HepG2 (cell line): ENCODE measurements at regions not wholly inside any gene's neighbourhood (a gene's known extent, or its start where the extent isn't known, plus 50 kb on each side); places are given as distances from the start of the nearest gene placed in this dataset.

ENCODE experiments used
- CHD2 ChIP-seq: IDR thresholded peaks from 2 replicates; pipeline ENCODE4 v1.6.1; 2011; ENCODE audit warnings: low read depth, low read length, improper control_type of control experiment
- ESRRA ChIP-seq: sonication (generic); formaldehyde crosslinking; IDR thresholded peaks from 2 replicates; pipeline ENCODE4 v1.5.1; 2020; ENCODE audit warnings: mild to moderate bottlenecking, low read depth, missing genetic modification reagents
- ETV5 ChIP-seq: IDR thresholded peaks from 2 replicates; pipeline ENCODE4 v1.6.1; 2018; ENCODE audit warnings: missing biosample characterization, missing genetic modification reagents, inconsistent platforms, borderline replicate concordance
- GABPB1 ChIP-seq: IDR thresholded peaks from 2 replicates; pipeline ENCODE4 v1.6.1; 2016; ENCODE audit warnings: mild to moderate bottlenecking, missing genetic modification reagents, moderate library complexity, missing compliant biosample characterization
- GPN1 ChIP-seq: sonication (generic); formaldehyde crosslinking; IDR thresholded peaks from 2 replicates; pipeline ENCODE4 v1.5.1; 2020; ENCODE audit warnings: missing genetic modification reagents, borderline replicate concordance
- HES4 ChIP-seq: sonication (generic); formaldehyde crosslinking; IDR thresholded peaks from 2 replicates; pipeline ENCODE4 v1.9.0; 2021; ENCODE audit warnings: mild to moderate bottlenecking, missing genetic modification reagents, borderline replicate concordance
- MAF1 ChIP-seq: sonication (generic); formaldehyde crosslinking; IDR thresholded peaks from 2 replicates; pipeline ENCODE4 v1.5.0; 2020; ENCODE audit warnings: missing genetic modification reagents, borderline replicate concordance
- ONECUT2 ChIP-seq: sonication (generic); formaldehyde crosslinking; IDR thresholded peaks from 2 replicates; pipeline ENCODE4 v1.4.0; 2020; ENCODE audit warnings: missing genetic modification reagents
- PAX8 ChIP-seq: sonication (generic); formaldehyde crosslinking; IDR thresholded peaks from 2 replicates; pipeline ENCODE4 v1.8.0; 2022; ENCODE audit warnings: mild to moderate bottlenecking, missing genetic modification reagents, borderline replicate concordance
- TBX3 ChIP-seq: fragments of 450-650 bp; IDR thresholded peaks from 2 replicates; pipeline ENCODE4 v1.6.1; 2017; ENCODE audit warnings: antibody characterized with exemption, mild to moderate bottlenecking, inconsistent platforms, borderline replicate concordance
- U2AF1 ChIP-seq: fragments of 200-400 bp; formaldehyde crosslinking; optimal IDR thresholded peaks from 2 replicates; pipeline ENCODE3; 2017; ENCODE audit warnings: mild to moderate bottlenecking, low read depth, low read length
- YEATS2 ChIP-seq: sonication (generic); formaldehyde crosslinking; IDR thresholded peaks from 2 replicates; pipeline ENCODE4 v1.4.0; 2020; ENCODE audit warnings: missing genetic modification reagents, borderline replicate concordance
- ZBTB3 ChIP-seq: sonication (generic); formaldehyde crosslinking; IDR thresholded peaks from 2 replicates; pipeline ENCODE4 v1.4.0; 2020; ENCODE audit warnings: low read depth, mild to moderate bottlenecking, moderate library complexity, missing genetic modification reagents, borderline replicate concordance
- ZNF556 ChIP-seq: sonication (generic); formaldehyde crosslinking; IDR thresholded peaks from 2 replicates; pipeline ENCODE4 v1.4.0; 2020; ENCODE audit warnings: mild to moderate bottlenecking, missing genetic modification reagents, borderline replicate concordance
- ZNF615 ChIP-seq: sonication (generic); formaldehyde crosslinking; IDR thresholded peaks from 2 replicates; pipeline ENCODE4 v1.5.0; 2020; ENCODE audit warnings: mild to moderate bottlenecking, missing genetic modification reagents, borderline replicate concordance
- ZNF672 ChIP-seq: sonication (generic); formaldehyde crosslinking; IDR thresholded peaks from 2 replicates; pipeline ENCODE4 v1.8.1; 2022; ENCODE audit warnings: missing genetic modification reagents
- ZNF775 ChIP-seq: sonication (generic); formaldehyde crosslinking; IDR thresholded peaks from 2 replicates; pipeline ENCODE4 v1.4.0; 2020; ENCODE audit warnings: missing genetic modification reagents, mild to moderate bottlenecking, moderate library complexity, borderline replicate concordance
- TF ChIP-seq, protein P1 (sequence below), 2 experiments: sonication (generic) in 1 of 2; formaldehyde crosslinking in 1 of 2; IDR thresholded peaks; 2 replicates each; pipeline versions ENCODE4 v1.4.0 to v1.6.1; 2016 to 2020; ENCODE audit warnings: borderline replicate concordance in 1 of 2, low read depth in 1 of 2, mild to moderate bottlenecking in 1 of 2, missing genetic modification reagents in 1 of 2
- TF ChIP-seq, protein P2 (sequence below): sonication (generic); formaldehyde crosslinking; IDR thresholded peaks from 2 replicates; pipeline ENCODE4 v1.5.1; 2020; ENCODE audit warnings: mild to moderate bottlenecking, missing genetic modification reagents, borderline replicate concordance
- TF ChIP-seq, protein P3 (sequence below): sonication (generic); formaldehyde crosslinking; IDR thresholded peaks from 2 replicates; pipeline ENCODE4 v1.5.1; 2020; ENCODE audit warnings: mild to moderate bottlenecking, moderate library complexity, missing genetic modification reagents

DNA sequence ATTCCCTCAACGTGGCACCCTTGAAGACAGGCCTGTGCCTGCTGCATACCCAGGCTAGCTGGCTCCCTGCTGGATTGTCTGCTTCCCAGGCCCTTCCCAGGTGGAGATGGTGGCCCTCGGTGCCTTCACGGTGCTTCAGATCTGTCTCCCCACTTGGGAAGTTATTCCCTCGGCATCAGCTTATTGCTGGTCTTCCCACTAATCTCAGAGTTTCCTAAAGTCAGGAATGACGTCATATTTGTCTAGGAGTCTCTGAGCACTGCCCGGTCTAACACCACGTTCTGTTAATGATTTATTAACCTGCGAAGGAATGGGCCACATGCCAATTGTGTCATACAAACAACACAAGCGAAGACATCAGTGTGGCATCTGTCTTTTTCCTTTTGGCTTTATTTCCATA lies 269.8 kb upstream of the ID2 start (continued):
- TF ChIP-seq MAF1 (CRISPR knock-in tag), result no peak
- no peak for TF ChIP-seq TBX3
- no peak for TF ChIP-seq ZBTB3 (CRISPR knock-in tag)
- no peak for TF ChIP-seq ZNF556
- TF ChIP-seq ZNF615 (CRISPR knock-in tag), result no peak
- no peak for TF ChIP-seq CHD2
- TF ChIP-seq ONECUT2 (CRISPR knock-in tag), result no peak
- no peak for TF ChIP-seq PAX8 (CRISPR knock-in tag)
- peak; percentile 58; the same call in 1 of the 2 replicates for TF ChIP-seq YEATS2 (CRISPR knock-in tag)
- TF ChIP-seq, protein P1, sequence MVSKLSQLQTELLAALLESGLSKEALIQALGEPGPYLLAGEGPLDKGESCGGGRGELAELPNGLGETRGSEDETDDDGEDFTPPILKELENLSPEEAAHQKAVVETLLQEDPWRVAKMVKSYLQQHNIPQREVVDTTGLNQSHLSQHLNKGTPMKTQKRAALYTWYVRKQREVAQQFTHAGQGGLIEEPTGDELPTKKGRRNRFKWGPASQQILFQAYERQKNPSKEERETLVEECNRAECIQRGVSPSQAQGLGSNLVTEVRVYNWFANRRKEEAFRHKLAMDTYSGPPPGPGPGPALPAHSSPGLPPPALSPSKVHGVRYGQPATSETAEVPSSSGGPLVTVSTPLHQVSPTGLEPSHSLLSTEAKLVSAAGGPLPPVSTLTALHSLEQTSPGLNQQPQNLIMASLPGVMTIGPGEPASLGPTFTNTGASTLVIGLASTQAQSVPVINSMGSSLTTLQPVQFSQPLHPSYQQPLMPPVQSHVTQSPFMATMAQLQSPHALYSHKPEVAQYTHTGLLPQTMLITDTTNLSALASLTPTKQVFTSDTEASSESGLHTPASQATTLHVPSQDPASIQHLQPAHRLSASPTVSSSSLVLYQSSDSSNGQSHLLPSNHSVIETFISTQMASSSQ (IDR thresholded peaks at IDR 0.05; ENCODE audit: low read depth), result peak; percentile 95
- TF ChIP-seq, protein P1 (CRISPR knock-in tag; IDR thresholded peaks at IDR 0.05; ENCODE audit: borderline replicate concordance), result peak; percentile 95
- no peak for TF ChIP-seq U2AF1
- TF ChIP-seq, protein P2, sequence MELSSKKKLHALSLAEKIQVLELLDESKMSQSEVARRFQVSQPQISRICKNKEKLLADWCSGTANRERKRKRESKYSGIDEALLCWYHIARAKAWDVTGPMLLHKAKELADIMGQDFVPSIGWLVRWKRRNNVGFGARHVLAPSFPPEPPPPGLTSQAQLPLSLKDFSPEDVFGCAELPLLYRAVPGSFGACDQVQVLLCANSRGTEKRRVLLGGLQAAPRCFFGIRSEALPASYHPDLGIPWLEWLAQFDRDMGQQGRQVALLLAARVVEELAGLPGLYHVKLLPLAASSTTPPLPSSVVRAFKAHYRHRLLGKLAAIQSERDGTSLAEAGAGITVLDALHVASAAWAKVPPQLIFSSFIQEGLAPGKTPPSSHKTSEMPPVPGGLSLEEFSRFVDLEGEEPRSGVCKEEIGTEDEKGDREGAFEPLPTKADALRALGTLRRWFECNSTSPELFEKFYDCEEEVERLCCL (CRISPR knock-in tag), result no peak
- no peak for TF ChIP-seq ZNF672 (CRISPR knock-in tag)
- TF ChIP-seq, protein P3, sequence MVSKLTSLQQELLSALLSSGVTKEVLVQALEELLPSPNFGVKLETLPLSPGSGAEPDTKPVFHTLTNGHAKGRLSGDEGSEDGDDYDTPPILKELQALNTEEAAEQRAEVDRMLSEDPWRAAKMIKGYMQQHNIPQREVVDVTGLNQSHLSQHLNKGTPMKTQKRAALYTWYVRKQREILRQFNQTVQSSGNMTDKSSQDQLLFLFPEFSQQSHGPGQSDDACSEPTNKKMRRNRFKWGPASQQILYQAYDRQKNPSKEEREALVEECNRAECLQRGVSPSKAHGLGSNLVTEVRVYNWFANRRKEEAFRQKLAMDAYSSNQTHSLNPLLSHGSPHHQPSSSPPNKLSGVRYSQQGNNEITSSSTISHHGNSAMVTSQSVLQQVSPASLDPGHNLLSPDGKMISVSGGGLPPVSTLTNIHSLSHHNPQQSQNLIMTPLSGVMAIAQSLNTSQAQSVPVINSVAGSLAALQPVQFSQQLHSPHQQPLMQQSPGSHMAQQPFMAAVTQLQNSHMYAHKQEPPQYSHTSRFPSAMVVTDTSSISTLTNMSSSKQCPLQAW (CRISPR knock-in tag), result peak; percentile 97
- TF ChIP-seq HES4 (CRISPR knock-in tag), result no peak
- TF ChIP-seq ESRRA (CRISPR knock-in tag), result no peak
- no peak for TF ChIP-seq ETV5
- TF ChIP-seq GABPB1 (CRISPR knock-in tag), result no peak
- TF ChIP-seq GPN1 (CRISPR knock-in tag), result no peak
- no peak for TF ChIP-seq ZNF775
